HG03469 (cell line): ENCODE measurements at regions not wholly inside any gene's neighbourhood (a gene's known extent, or its start where the extent isn't known, plus 50 kb on each side); places are given as distances from the start of the nearest gene placed in this dataset.
"Not testable (repeated sequence)": the region's sequence is repeated elsewhere in the genome, so short reads cannot be mapped to it uniquely, and the experiment has no call there.

Experiments used
- ATAC-seq: cut with Tn5 transposase; IDR thresholded peaks from one replicate; pipeline ENCODE4 v1.9.1; 2021; ENCODE audit warnings: mild to moderate bottlenecking, moderate library complexity, moderate number of reproducible peaks; ENCODE audit not compliant: unreplicated experiment

DNA sequence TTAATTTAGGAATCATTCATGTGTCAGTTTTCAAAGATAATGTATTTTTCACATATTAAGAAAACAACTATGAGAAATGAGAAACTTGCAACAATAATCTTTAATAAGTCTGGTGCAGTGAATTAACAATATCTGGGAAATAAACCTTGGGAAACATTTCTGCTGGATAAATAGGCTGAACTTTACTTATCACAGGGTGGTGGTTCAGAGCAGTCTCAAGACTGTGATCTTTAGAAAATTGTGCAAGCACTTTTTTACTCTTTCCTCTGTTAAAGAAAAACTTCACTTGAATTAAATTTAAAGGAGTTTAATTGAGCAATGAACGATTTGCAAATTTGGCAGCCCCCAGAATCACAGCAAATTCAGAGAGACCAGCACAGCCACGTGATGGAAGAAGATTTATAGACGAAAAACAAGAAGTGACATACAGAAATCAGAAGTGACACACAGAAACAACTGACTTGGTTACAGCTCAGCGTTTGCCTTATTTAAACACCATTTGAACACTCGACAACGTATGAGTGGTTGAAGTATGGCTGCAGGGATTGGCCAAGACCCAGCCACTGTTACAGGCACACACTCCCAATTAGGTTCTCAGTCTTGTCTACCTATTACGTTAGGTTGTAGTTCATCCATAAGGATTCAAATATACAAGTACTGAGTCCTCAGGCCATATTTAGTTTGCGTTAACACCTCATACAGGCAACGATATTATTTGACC lies 631.9 kb downstream of the SLCO4C1 start:
- ATAC-seq = no peak

DNA sequence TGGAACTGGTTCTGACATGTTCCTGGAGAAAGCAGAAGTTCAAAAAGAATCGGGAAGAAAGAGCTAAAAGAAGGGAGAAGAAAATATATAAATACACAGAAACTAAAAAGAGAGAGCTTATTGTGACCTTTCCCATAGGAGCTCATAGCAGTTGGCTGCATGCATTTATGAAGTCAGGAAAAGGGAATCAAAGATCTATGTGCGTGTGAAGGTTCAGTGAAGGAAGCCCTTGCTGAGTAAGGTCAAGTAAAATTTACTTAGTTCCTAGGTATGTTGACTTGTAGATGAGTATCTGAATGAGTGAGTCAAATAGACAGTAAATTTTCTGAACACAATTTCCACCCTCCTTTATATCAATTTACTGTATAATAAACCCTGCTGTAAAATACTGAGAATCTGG lies 632.5 kb downstream of the SLCO4C1 start:
- no peak for ATAC-seq

DNA sequence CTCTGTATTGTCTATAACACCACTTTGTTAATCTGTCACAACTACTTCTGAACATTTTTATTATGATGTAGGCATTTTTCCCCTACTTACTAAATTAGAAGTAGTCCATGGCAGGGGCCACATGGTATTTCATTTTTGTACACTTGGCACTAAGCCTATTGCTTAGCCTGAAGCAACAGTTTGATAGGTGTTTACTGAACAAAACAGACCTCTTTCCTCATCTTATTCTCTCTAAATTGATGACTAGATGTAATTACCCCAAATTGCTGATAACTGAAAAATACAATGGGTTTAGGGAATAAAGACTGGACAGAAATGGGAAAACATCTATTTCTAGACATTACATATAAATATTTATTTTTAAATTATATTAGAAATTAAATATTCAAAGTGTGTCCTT lies 633.8 kb downstream of the SLCO4C1 start:
- ATAC-seq = no peak

GRCh38 chr5:101658433-101658832 lies 637.7 kb downstream of the SLCO4C1 start:
- no peak for ATAC-seq

DNA sequence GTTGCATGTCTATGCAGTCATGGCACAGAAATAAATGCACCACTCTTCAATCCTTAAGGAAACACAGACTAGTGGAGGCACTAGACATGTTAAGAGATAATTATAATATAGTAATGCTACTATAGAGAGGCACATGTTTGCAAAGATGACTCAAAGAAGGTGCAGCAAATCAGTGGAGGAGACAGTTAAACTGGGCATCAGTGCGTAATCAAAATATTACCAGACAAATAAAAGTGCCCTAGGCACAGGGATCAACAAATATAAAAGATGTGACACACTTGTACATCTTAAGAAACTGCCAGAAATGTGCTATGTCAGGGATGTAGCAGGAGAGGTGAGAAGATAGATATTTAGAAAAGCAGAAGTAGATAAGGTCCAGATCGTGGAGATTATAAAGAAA lies 642.1 kb downstream of the SLCO4C1 start:
- ATAC-seq = no peak

GRCh38 chr5:101647861-101648260 lies 648.2 kb downstream of the SLCO4C1 start:
- no peak for ATAC-seq

GRCh38 chr5:101643794-101644193 lies 652.3 kb downstream of the SLCO4C1 start:
- no peak for ATAC-seq

GRCh38 chr5:101637599-101637998 lies 658.5 kb downstream of the SLCO4C1 start:
- ATAC-seq = no peak

DNA sequence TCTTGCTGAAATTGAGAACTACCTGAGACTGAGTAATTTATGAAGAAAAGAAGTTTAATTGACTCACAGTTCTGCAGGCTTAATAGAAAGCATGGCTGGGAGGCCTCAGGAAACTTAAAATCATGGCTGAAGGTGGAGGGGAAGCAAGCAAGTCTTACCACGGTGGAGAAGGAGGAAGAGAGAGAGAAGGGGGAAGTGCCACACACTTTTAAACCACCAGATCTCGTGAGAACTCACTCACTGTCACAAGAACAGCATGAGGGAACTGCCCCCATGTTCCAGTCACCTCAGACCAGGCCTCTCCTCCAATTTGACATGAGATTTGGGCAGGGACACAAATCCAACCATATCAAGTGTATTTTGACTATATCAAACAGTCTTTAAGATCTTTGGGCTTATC lies 668.3 kb downstream of the SLCO4C1 start:
- not testable (repeated sequence) for ATAC-seq

GRCh38 chr5:101626572-101626971 lies 669.5 kb downstream of the SLCO4C1 start:
- no peak for ATAC-seq

- no peak for ATAC-seq
Observed at GRCh38 chr5:101611039-101611438, 685.0 kb downstream of the SLCO4C1 start.

DNA sequence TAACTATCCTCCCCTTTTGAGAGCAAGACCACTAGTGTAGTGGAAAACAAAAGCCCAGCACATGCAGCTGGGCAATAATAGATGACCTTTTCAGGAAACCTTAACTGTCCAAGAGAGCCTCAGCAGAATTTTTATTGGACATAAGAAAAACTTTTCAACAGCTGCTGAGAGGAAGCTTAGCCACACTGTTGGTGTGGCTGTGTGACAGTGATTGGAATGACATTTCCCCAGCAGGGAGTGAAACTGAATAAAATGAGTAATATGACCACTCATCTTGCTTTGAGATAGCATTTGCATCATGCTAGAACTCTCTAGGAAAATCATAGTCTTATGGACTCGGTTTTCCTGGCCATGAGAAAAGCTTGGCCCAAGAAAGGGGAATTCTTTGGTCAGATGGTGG lies 687.8 kb downstream of the SLCO4C1 start:
- no peak for ATAC-seq

DNA sequence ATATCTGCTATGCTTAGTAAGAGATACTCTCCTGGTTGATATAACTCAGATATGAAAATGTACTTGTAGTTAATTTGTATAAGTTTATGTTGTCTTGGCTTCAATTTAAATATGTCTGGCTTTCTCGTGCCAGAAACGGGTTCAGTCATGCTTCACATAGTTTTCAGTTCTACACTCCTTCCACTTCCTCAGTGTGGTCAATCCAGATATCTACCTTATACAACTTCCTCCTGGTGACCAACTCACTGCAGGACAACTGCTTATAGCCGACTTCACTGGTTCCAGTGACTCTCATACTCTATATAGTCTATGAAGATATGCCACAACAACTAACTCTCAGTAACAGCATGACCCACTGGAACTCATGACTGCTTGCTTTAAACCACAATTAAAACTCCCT lies 690.4 kb downstream of the SLCO4C1 start:
- ATAC-seq = peak; percentile 66

DNA sequence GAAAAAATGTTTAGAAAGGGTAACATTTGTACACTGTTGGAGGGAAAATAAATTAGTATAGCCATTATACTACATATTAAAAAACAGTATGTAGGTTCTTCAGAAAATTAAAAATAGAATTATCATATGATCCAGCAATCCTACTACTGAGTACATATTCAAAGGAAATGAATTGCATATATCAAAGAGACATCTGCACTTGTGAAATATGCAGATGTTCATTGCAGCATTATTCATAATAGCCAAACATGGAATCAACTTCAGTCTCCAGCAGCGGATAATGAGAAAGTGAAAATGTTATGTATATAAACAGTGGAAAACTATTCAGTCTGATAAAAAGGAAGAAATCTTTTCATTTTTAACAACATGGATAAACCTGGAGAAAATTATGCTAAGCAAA lies 695.5 kb downstream of the SLCO4C1 start:
- ATAC-seq = no peak

GRCh38 chr5:101590384-101590783 lies 687.3 kb upstream of the ST8SIA4 start:
- ATAC-seq = peak; percentile 58

- ATAC-seq = no peak
Observed at GRCh38 chr5:101585366-101585765, 682.3 kb upstream of the ST8SIA4 start.

DNA sequence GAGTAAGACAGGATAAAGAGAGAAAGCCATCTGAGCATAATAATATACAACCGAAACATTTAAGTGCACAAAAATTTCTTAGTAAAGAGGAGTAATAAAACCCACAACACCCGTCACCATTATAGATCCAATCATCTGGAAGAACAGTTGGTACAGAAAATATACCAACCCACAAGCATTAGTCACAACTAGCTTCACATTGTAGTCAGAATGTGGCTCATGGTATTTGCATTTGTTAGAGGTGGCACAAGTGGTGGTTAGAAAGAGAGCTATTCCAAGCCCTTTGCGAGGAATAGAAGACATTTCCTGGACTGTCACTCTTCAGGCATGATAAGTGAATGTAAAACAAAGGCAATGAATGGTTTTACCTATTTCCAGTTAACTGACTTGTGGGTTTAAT lies 677.5 kb upstream of the ST8SIA4 start:
- no peak for ATAC-seq

DNA sequence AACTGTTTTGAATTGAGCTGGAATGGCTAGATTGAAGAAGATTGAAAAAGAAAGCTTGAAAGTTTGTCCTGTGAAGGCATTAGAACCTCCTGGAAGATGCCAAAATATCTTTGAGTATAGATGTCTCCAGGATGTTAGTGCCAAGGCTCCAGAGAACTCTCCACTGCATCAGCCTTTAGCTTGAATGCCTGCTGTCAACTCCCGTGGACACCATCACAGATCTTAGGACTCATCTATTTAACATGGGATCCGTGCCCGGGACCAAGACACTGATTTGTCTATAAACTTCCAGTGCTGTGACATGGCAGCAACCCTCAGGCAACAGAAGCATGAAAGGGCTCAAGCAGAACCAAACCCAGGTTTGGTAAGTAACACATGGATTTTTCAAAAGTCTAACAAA lies 670.9 kb upstream of the ST8SIA4 start:
- ATAC-seq = no peak

DNA sequence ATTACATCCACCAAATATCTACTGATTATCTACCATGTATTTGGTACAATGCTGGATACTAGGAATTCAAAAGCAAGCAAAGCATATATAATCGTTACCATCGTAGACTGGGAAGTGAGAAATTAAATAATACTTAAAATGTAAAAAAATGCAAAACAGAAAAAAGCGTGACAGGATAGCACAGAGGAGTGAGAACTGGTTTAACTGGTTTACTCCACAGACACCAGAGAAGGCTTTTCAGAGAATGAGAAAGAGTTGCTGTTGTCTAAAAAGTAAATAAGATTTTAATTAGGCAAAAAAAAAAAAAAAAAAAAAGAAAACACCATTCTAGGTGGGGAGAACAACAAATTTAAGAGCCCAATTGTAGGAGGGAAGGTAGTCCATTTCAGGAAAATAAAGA lies 657.9 kb upstream of the ST8SIA4 start:
- no peak for ATAC-seq

DNA sequence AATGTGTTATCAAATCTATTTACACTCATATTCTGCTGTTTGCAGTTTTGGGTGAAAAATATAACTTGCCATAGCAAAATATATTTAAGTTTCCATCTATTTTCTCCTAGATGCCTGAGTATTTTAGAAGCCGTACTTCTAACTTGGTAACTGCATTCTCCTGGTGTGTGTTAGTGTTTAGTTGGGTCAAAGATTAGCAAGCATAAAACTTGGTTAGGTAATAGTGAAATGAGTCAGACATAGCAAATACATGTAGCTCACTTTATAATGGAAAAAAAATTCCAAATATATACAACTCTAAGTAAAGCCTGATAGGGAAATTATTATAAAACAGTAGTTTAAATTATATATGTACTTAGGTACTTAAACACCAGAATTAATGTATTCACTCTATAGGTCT lies 640.7 kb upstream of the ST8SIA4 start:
- ATAC-seq = no peak

- no peak for ATAC-seq
Observed at GRCh38 chr5:101539315-101539714, 636.2 kb upstream of the ST8SIA4 start.

DNA sequence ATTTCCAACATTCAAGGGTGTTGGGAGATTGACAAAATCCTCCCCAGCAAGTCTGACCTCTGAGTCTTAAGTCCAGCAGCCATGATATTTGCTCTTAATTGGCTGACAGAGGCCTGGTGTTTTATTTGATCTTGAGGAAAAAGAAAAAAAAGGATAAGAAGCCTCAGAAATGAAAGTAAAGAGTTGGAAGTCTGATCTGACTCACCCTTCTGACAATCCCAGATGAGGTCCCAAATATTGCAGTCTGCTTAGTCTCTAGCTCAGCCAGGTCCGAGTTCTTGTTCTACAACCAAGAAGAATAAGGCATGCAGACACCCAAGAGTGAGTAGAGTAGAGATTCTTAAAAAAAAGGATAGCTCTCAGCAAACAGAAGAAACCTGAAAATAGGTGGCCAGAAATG lies 632.5 kb upstream of the ST8SIA4 start:
- no peak for ATAC-seq

- no peak for ATAC-seq
Observed at GRCh38 chr5:101534491-101535110, 631.5 kb upstream of the ST8SIA4 start.
